GM18861 (cell line): ENCODE measurements at regions not wholly inside any gene's neighbourhood (a gene's known extent, or its start where the extent isn't known, plus 50 kb on each side); places are given as distances from the start of the nearest gene placed in this dataset.

Source experiments
- ATAC-seq: cut with Tn5 transposase; IDR thresholded peaks from one replicate; pipeline ENCODE4 v1.9.1; 2021; ENCODE audit not compliant: unreplicated experiment

DNA sequence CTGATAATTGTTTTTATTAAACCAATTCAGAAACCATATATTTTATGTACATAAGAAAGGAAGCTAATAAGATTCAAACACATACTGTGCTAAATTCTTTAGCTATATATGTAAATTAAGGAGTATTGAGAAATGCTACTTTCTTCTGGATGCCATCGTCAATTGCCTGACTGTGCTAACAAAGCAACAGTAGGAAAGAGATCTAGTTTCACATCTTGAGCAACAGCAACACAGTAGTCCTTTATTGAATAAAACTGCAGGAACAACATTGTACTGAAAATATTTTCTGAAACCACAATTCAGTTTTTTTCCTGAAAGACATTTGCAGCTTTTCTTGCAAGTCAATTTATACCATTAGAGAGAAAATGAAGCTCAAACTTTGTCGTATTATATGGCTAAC, 1404.9 kb upstream of the SLC39A10 start:
- no peak for ATAC-seq

DNA sequence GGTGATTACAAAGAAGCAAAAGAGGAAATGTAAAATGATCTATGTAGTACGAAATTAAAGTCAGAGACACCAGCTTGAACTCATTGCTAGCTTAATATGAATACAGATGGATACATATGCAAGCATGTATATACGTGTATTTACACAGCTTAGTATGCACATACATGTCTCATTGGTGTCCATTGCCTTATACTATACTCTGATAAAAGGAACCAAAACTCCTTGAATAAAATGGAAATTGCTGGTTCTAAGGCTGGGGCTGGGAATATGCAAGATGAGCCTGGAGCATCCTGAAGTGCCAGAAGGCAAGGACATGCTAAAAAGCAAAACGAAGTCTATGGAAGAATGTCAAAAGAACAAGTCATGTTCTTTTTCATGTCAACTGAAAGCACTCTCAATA, 1424.4 kb upstream of the SLC39A10 start:
- ATAC-seq, result no peak

DNA sequence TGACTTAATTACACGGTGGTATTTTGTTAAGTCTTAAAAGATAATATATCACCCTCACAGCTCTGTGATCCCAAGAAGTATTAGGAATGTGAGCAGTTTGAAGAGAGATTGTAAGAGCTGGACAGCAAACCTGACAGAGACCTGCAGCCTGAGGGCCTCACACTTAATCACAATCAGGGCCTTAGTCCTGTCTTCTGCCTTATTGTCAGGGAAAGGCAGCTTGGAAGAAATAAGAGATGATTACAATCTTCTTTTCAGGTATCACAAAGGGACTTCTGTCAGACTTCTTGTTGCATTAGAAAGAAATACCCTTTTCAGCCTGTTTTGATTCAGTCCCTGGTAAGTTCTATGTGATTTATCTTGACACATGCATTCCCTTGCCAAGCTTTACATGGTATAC, 1433.8 kb upstream of the SLC39A10 start:
- no peak for ATAC-seq

DNA sequence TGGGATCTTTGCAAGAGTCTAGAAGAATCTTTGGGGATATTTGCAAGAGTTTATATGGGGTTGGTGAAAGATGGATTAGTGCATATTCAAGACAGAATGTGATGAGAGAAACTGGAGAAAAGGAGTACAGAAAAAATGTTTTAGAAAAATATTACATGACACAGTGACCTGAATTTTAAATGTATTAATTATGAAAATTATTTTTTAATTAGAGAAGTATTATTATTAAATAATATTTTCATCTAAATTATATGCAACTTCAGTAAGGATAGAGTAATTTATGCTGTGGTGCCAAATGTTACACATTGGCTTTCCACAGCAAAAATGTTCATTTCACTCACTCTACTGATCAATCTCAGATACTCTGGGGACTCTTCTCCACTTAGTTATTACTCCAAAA, 1442.8 kb upstream of the SLC39A10 start:
- no peak for ATAC-seq

DNA sequence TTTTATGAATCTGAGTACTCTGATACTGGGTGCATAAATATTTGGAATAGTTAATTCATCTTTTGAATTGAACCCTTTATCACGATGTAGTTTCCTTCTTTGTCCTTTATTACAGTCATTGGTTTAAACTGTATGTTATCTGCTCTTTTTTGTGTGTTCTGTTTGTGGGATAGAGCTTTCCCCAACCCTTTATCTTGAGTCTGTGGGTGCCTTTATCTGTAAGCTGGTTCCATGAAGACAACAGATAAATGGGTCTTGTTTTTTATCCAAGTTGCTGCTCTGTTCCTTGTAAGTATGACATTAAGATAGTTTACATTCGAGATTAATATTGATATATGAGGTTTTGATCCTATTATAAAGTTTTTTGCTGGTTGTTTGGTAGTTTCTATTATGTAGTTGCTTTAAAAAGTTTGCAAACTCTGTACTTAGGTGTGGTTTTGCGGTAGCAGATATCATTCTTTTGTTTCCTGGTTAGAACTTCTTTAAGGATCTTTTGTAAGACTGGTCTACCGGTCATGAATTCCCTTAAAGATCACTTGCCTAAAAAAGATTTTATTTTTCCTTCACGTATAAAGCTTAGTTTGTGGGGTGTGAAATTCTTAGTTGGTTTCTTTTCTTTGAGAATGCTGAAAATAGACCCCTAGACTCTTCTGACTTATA, 1451.3 kb upstream of the SLC39A10 start:
- ATAC-seq, result no peak

DNA sequence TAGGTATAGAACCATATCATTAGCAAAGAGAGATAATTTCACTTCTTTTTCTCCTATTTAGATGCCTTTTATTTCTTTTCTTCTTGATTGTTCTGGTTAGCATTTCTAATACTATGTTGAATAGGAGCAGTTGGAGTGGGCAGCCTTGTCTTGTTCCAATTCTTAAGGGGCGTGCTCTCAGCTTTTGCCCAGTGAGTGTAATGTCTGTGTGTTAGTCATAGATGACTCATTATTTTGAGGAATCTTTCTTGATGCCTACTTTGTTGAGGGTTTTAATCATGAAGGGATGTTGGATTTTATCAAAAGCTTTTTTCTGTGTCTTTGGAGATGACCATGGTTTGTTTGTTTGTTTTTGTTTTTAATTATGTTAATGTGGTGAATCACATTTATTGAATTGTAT, 1453.1 kb upstream of the SLC39A10 start:
- ATAC-seq, result no peak

DNA sequence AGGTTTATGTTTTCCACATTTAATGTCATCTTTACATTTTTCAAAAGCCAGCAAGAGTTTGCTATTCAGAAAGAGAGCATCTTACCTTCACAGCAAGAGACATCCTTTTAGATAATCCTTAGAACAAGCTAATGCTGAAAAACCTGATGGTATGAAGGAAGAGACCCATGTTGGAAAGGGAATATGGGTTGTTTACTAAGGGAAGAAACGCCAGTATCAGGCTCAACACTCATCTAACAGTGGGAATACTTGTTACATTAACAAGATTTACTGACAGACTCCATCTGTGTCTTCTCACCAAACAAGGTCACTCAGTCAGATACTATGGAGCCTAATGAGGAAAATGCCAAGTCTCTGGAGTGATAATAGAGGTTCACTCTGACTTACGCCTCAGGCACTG, 1474.1 kb upstream of the SLC39A10 start:
- no peak for ATAC-seq

DNA sequence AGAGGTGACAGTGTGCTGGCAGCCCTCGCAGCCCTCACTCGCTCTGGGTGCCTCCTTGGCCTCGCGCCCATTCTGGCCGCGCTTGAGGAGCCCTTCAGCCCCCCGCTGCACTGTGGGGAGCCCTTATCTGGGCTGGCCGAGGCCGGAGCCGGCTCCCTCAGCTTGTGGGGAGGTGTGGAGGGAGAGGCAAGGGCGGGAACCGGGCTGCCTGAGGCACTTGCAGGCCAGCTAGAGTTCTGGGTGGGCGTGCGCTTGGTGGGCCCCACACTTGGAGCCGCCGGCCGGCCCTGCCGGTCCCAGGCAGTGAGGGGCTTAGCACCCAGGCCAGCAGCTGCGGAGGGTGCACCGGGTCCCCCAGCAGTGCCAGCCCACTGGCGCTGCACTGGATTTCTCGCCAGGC, 1480.9 kb upstream of the SLC39A10 start:
- no peak for ATAC-seq

DNA sequence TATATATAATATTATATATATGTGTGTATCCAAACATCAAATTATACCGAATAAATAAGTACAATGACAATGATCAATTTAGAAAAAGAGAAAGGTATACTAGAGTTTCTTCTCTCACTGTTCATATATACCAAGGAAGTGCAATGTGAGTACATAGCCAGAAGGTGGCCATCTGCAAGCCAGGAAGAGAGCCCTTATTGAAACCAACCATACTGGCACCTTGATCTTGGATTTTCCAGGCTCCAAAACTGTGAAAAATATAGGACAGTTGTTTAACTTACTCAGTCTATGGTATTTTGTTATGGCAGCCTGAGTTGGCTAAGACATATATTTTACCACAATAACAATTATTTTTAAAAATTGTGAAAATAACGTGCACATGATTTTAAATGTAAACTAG, 1490.2 kb upstream of the SLC39A10 start:
- peak; percentile 90 for ATAC-seq

DNA sequence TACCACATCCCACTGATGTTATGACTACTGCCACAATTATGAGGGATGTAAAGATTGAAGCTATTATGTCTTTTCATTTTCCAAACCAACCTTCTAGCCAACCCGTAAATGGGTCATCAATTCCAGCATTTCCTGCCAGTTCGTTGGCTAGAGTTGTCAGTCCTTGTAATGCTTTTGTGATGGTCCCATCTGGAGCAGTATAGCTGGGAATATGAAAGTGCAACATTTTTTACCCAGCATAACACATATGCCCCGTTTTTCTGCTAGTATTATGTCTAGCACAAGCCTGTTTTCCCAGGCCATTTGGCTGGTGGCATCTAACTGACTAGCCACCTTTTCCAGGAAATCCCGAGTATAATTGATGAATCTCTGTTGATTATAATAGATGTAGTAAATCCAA, 1501.6 kb upstream of the SLC39A10 start:
- no peak for ATAC-seq

DNA sequence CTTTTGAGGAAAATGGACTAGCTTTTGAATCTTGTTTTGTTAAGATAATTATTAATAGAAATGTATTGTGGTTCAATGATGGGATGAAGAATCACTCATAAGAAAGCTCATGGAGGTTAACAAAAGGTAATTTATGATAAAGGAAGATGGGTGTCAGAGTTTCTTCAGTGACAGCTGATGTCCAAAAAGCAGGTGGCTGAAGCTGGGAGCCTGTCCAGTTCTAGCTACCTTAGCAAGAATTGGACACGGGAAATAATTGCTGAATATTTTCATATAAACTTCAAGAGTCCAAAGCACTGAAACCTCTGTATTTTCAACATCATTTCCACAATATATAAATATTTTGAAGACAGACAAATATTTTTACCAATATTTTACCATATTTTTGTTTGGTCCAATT, 1505.8 kb upstream of the SLC39A10 start:
- ATAC-seq, result no peak

DNA sequence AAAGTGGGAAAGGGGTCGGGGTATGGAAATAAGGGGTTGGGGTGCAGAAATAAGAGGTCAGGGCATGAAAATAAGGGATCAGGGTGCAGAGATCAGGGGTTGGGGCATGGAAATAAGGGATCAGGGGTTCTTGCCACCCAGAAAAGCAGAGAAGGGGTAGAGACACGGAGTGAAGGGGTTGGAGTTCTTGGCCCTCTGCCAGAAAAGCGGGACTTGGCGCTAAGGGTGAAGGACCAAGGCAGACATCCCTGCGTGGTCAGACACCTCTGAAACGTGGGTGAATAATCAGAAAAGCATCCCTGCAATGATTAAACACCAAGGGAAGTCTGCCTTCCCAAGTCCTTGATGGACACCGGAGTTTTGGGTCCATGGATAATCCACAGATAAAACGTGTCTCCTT, 1521.6 kb upstream of the SLC39A10 start:
- ATAC-seq, result no peak

DNA sequence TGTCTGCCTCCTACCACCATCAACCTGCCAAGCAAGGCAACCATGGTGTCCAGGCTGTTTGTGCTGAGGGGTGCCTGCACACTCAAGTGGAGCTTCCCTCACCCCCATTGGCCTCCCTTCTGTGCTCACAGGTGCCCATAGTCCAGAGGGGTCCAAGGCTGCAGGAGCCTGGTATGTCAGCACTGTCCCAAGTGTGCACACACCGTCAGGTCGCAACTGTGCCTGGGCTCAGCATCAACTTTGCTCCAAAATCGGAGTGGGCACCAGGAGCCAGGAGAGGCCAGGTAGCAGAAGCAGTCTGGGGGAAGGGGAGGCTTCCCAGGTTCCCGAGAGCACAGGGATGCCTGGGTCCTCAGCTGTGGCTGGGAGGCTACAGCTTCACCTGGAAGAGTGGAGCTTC, 1528.2 kb upstream of the SLC39A10 start:
- no peak for ATAC-seq

DNA sequence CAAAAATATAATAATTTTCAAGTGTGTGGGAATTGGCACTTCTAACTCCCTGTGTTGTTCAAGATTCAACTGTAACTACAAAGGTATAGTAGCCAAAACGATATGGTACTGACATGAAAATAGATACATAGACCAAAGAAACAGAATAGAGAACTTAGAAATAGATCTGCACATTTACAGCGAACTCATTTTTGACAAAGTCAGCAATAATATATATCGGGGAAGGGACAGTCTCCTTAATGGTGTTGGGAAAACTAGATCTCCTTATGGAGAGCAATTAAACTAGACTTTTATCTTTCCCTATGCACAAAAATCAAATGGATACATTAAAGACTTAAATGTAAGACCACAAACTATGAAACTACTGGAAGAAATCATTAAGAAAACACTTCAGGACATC, 1530.6 kb upstream of the SLC39A10 start:
- no peak for ATAC-seq

DNA sequence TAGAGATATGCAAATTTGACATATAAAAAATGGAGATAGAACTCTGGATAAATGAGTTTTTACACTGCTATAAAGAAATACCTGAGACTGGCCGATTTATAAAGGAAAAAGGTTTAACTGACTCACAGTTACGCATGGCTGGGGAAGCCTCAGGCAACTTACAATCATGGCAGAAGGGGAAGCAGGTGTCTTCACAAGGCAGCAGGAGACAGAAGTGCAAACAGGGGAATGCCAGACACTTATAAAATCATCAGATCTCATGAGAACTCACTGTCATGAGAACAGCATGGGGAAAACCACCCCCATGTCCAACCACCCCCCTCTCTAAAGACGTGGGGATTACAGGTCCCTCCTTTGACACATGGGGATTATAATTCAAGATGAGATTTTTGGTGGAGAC, 1540.2 kb upstream of the SLC39A10 start:
- ATAC-seq, result no peak

DNA sequence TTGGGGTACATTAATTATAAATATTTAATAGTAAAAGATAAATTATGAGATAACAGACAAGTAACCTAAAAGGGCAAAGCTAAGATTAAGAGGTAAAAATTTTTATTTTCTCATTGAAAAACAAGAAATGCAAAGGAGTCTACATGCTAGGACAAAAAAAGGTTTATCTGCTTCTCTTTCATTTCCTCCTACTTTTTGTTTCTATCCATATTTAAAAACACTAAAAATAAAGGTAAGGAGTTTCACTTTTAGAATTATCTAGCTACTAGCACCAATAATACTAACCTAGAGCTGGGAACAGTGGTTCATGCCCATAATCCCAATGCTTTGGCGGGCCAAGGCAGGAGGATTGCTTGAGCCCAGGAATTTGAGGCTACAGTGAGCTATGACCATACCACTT, 1551.7 kb upstream of the SLC39A10 start:
- no peak for ATAC-seq

DNA sequence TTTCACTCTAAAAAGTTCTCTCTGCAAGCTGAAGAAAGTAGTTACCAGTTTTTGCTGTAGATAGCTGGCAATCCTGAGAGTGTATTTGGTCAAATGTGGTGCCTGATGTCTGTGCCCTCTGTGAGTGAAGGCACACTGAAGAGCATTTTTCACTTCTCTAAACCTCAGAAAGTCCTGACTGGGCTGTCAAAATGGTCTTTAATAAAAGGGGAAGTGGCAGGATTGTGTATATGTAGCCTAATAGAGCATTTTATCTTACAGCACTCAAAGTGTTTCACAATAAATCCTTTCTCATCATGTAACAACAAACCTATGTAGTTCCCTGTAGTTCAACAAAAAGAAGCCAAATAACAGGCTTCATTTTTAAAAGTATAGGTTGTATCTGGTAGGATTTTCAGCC, 1552.3 kb upstream of the SLC39A10 start:
- peak; percentile 98 for ATAC-seq

DNA sequence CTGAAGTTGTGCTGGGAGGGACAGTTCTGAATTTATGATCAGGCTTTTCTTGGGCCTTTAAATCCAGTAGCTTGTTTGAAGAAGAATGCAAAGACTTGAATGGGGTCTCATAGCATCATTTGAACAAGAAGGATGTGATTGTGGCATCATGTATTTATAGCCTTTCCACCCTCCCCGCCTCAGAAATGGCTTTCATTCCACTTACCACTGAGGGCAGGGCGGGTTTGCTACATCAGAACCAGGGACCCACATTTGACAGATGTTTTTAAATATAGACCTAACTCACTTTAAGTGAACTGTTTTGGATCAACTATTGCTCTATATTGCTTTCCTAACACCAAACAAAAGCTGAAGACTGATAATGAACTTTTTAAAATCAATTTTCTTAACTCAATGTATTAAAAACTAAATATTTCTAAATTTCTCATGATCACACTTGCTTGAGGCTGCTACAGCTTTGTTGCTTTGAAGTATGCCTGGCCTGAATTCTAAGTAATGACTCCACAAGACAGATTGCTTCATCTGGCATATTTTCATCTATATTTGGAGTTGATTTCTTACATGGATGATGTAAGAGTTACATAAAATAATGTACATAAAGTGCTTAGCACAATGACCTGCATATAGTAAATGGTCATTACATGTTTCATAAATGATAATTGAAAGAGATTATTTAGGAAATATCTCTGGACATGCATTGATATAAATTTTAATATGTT, 1552.9 kb upstream of the SLC39A10 start:
- peak; percentile 2 for ATAC-seq

DNA sequence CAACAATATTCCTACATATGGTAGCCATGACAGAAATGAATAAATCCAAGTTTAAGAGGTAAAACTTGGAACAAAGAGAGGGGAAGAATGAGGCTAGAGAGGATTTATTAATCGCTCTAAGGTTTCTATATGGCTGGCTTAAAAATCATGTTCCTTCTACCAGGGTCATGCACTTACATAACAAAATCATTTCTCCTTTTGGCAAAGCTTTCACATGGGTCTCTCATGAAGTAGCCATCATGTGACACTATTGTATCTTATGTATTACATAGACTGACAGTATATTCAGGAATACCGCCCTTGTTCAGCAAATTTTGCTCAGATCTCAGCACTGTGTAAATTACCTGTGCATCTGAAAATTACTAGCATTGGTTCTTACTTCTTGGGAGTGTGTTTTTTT, 1554.5 kb upstream of the SLC39A10 start:
- no peak for ATAC-seq

DNA sequence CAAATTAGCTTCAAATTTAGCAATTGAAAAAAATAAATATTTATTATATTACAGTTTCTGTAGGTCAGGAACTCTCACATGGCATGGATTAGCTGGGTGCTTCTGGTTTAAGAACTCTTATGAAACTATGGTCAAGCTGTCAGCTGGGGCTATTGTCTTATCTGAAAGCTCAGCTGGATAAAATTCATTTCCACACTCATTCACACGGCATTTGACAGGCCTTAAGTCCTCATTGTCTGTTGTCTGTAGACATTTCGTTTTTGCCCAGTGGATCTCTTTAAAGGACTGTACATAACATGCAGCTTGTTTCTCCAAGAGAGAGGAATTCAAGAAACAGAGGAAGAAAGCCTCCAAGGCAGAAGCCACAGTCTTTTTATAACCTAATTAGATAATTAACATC, 1556.8 kb upstream of the SLC39A10 start:
- ATAC-seq, result no peak

DNA sequence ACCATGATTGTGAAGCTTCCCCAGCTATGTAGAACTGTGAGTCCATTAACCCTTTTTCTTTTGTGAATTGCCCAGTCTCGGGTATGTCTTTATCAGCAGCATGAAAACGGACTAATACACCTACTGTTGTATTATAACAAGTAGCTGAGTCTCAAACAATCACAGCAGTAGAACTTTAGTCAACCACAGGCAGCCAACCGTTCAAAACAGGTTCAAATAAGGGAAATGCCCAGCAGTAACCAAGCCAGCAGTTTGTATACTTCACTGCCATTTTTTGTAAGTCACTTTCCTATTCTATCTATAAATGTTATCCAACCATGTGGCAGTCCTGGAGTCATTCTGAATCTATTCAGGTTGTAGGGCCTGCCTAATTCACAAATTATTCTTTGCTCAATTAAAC, 1560.6 kb upstream of the SLC39A10 start:
- peak; percentile 62 for ATAC-seq

DNA sequence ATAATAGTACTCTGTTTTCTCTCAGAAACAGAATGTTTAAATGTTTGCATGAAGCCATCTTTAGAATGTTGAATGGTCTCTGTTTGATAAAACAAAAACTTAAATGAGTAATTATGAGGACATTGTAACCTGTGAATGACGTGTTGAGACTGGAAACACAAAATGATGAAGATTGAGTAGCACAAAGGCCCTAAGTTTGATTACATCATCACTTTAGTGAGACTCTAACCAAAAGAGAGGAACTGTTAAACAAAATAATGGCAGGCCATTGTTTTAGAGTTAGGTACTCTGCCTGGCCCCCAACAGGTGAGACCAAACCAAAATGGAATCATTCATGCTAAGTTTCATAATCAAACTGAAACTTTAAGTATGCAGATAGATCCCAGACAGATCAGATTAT, 1561.7 kb upstream of the SLC39A10 start:
- ATAC-seq, result no peak
